Hepatic stellate cell (primary cell): ENCODE measurements at regions not wholly inside any gene's neighbourhood (a gene's known extent, or its start where the extent isn't known, plus 50 kb on each side); places are given as distances from the start of the nearest gene placed in this dataset.
"Not testable (repeated sequence)": the region's sequence is repeated elsewhere in the genome, so short reads cannot be mapped to it uniquely, and the experiment has no call there.

Source experiments
- DNase-seq: peaks from one replicate; pipeline ENCODE4 v3.0.0; 2011; ENCODE audit warnings: low spot score

DNA sequence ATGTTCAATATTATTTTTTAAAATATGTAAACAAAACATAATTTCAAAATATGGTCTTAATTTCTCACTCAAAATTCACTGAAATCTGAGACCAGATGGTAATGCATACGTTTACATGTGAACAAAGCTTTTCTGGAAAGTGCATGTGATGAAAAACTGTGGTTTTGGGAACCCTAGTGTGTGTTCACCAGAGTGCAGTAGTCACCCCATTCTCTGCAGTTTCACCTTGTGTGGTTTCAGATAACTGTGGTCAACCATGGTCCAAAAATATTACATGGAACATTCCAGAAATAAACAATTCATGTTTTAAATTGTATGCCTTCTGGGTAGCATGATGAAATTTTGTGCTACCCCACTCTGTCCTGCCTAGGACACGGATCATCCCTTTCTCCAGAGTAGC is 2021.9 kb downstream of the MRPL39 start:
- DNase-seq: no peak

DNA sequence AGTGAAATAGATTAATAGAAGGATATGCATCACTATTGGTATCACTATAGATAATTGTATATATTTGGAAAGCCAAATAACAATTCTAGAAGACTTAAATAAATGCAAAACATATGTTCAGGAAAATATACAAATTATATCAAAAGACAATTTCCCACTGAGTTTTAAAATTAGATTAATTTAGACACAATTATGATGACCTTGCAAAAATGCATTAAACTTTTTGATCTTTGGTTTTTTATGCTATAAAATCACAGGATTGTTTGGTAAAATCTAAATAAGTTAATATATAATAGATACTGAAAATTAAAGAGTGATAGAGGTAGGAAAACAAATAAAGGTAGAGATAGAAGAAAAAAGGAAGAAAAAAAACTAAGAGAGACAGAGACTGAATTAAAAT is 2027.7 kb downstream of the MRPL39 start:
- no peak for DNase-seq

DNA sequence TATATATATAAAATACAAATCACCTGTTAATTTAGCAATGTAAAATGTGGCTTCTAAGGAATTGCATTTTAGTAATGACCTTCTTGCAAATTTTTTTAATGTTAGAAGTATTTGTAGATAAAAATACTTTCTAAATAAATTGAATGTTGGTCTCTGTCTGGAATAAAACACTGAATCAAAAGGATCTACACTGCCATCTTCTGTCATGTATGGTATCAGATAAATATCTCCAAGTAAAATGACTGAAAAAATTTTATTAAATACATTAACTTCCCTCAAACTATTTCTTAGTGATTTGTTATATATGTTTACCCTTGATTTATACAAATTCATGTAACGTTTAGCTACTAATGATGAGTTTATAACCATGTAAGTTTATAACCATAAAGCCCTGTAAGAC is 2029.3 kb downstream of the MRPL39 start:
- no peak for DNase-seq

- DNase-seq: no peak
These were observed 2032.3 kb downstream of the MRPL39 start for GRCh38 chr21:23574932-23575331.

GRCh38 chr21:23548924-23549323 is 2058.4 kb downstream of the MRPL39 start:
- DNase-seq: not testable (repeated sequence)

DNA sequence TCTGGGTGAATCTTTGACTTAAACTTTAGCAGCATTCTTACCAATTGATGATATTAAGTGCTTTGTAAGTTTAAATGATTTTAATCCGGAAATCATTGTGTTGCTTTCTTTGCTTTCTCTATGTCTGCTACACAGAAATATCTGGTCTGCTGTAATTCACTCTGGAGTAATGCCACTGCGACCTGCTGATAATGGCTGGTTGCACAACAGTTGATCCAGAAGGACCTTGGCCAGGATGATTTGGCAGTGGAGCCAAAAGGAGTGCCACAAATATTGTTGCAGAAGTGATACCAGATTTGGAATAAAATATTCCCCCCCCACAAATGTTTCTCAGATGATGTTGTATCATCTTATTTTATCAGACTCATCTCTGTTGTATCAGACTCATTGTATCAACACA is 2063.9 kb downstream of the MRPL39 start:
- DNase-seq: no peak

DNA sequence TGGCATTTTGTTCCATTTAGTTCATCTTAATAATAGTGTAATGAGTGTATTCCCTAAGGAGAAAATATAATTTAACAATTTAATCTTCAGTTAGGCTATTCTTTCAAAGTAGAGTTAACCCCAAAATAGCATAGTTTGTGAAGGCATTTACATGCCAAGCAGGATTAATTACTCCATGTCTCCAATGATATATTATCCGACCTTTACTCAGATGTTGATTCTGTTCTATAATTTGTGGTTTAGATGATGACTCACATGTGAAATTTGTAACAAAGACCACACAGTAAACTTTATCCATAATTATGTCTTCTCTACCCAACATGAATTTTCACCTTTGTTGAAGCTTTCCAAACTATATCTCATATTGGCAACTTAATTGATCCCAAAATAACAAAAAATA is 2065.2 kb downstream of the MRPL39 start:
- no peak for DNase-seq

- no peak for DNase-seq
These were observed 2065.7 kb downstream of the MRPL39 start for GRCh38 chr21:23541571-23541970.

DNA sequence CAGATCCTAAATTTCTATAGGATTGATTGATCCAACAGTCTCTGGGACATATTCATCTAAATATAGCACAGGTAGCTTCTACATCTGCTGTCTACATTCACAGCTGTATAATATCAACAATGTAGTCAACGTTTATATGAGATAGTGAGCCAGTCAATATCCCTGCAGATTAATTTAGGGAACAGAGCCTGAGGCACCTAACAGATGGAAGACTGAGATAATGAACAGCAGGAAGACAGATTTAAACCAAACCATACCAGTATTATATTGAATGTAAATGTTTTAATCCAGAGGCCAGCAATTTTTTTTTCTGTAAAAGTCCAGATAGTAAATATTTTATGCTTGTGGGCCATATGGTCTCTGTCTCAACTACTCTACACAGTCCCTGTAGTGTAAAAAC is 2072.4 kb downstream of the MRPL39 start:
- DNase-seq: no peak

- no peak for DNase-seq
These were observed 2075.8 kb downstream of the MRPL39 start for GRCh38 chr21:23531444-23531843.

- DNase-seq: no peak
These were observed 2082.6 kb downstream of the MRPL39 start for GRCh38 chr21:23524685-23525084.

DNA sequence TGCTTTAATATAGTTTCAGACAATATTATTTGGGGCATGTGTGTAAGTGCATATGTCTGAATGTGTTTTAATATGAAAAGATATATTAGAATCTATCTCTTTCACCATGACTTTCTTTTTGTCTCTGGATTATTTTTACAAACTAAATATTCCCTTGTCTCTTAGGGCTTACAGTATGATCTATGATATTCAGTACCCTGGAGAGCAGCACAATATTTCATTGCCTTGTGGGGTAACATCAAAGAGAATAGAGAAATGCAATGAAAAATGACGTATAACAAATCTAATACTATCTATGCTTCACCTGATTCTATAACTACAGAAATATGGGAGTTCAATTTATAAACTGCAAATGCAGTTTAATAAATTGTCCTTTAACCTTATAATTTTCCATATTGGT is 2084.5 kb downstream of the MRPL39 start:
- no peak for DNase-seq

DNA sequence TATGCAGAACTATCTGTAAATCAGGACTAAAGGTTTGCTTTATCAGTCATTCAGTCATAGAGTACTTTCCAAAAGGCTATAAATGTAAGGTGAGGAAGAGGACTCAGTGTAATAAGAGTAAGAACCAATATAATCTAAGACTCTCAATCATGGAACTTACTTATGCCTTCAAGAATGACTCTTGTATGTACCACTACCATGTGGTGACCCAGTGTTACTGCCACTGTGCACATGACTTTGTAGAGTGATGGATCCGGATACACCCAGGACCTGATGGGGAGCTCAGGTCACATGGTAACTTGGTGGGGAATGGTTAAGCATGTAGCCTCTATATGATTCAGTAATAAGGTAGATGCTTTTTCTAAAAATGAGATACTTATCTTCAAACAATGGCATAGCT is 2099.8 kb downstream of the MRPL39 start:
- DNase-seq: no peak

DNA sequence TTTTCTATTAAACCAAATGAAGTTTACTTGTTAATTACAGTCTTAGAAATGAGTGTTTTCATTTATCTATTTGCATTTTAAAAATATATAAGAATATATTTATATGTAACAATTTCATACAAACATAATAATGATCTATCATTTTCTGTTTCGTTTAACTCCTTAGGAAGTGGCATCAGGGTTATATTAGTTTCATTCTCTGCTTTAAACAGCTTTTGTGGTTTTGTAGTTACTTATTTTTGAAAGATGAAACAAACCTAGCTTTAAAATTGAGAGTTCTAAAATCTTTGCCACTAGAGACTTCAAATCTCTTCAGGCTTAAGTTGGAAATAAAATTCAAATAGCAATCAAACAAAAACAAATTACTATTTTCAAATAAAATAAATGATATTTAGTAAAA is 2110.6 kb downstream of the MRPL39 start:
- no peak for DNase-seq

DNA sequence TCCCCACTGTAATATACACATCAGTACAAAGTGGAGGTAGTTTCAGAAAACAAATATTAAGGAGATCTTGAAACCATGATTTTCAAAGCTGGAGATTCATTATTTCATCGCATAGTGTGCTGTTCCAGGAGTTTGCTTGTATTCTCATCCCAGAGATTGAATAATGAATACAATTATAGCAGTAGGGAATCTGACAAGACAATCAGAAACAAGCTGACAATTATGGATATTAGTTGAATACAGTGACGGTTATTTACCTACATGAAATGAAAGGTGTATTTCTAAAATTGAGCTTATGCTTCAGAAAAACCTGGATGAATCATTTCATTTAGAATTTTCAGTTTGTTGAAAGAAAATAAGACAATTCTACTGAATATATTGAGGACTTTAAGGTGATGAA is 2119.0 kb downstream of the MRPL39 start:
- no peak for DNase-seq

DNA sequence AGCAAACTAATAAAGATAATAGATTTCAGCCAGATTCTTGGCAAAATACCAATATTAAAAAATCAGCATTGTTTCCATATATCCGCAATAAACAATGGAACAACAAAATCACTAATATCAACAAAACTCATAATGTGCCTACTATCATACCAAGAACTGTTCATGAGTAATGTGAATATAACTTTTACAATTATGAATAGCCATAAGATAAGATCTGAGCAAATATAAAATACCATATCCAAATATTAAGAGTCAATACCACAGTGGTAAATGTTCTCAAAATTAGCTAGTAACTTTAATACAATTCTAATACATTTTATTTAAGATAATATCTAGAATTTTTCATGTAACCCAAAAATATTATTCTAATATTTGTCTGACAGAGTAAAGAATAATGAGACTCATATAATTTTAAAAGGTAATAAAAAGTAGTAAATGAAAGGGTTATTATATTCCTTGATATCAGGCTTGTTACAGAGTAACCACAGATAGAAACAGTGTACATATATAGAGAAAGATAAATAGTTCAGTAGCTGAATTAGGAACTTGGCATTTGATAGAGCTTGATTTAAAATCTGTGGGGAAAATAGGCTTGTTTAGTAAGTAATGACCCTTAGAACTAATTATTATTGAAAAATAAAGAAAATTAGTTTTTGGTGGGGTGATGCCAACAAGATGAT is 2126.6 kb downstream of the MRPL39 start:
- DNase-seq: no peak

DNA sequence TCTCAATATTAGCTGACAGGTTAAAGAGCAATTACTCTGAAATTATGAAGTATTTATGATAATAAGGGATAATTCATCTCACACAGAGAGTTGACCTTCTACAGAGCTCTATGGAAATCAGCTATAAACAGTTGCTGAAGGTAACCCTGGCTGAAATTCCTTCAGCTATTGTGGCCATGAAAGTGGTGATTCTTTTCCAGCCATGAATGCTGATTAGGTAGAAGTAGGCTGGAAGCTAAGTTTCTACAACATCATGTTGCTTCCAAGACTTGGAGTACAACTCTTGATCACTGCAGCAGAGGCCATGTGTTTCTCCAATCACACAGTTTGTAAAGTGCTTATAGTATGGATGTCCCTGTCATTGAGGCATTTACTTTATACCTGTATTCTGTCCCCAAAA is 2128.9 kb downstream of the MRPL39 start:
- DNase-seq: no peak

DNA sequence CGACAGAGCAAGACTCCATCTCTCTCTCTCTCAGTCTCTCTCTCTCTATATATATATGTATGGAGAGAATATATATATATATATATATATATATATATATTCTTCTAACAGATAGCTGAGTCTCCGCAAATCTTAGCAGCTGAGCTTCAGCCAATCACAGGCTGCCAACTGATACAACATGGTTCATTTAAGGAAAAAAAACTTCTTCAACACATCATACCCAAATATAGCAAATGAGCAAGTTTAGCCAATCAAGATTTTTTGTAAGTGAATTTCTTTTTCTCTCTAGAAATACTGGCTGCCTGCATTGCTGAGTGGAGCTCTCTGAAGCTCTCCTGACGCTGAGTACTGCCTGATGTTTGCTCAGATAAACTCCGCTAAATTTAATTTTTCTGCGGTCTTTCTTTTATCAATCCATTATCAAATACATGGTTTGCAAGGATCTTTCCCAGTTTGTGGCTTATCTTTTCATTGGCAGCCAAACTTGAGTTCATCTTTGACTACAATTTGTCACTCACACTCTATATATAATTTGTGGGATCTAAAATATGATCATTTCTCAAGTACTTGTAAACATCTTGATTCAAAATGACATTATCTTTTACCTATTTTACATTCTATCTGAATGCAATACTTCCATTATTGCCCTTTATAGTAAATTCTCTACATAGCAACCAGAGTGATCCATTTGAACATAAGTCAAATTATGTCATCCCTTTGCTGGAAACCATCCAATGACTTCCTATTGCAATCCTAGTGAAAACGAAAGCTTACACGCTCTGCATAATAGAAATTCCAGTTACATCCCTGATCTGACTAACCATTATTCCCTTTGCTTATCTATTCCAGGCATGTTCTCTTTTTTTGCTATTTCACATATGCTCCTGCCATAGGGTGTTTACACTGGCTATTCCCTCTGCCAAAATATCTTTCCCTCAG is 2131.7 kb downstream of the MRPL39 start:
- DNase-seq: no peak

DNA sequence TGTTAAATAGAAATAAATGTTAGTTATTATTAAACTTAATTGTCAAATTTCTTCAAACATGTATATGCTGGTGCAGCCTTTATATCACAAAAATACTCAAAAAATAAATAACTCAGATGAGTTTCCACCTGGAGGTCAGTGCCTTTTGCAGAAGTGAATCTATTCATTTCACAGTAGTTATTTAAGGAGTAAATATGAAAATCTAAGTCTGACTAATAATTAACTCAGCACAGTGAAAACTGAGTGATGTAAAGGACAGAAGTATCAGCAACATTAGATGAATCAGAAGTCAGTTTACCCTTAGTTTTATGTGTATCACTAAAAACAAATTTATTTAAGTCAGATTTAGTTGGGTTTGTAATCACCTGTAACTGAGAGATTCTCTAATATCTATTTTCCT is 2135.4 kb downstream of the MRPL39 start:
- no peak for DNase-seq

DNA sequence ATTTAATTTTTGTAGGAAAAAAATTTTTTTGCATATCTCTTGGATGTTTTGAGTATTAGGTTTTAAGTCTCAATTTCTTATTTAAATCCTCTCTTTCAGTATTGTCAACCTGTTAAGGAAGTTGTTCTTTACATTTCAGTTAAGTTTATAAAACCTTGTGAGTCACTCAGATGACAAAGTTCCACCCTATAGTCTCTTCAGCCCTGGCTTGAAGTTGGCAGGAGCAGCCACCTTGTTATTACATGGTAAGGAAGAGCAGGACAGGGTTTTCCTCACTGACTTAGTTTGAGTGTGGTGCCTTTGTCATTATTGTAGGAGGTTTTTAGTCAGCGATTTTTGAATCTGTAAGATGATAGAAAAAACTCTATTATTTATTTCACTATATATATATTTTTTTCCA is 2143.9 kb downstream of the MRPL39 start:
- no peak for DNase-seq

GRCh38 chr21:23455676-23456075 is 2151.6 kb downstream of the MRPL39 start:
- no peak for DNase-seq

DNA sequence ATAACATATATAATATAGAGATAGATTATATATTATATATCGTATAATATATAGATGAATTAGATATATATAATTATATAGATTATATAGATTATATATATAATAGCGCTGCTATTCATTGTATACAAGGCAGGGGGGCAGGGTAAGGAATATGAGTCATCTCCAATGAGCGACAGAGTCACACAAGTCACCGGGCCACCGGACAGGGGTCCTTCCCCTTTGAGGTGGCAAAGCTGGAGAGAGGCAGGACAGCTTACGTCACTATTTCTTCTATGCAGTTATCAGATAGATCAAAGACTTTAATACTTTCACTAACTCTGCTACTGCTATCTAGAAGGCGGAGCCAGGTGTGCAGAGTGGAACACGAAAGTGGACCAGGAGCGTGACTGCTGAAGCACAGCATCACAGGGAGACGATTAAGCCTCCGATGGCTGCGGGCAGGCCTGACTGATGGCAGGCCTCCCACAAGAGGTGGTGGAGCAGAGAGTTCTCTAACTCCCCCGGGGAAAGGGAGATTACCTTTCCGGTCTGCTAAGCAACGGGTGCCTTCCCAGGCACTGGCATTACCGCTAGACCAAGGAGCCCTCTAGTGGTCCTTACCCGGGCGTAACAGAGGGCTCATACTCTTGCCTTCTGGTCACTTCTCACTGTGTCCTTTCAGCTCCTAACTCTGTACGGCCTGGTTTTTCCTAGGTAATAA is 2154.7 kb downstream of the MRPL39 start:
- no peak for DNase-seq

DNA sequence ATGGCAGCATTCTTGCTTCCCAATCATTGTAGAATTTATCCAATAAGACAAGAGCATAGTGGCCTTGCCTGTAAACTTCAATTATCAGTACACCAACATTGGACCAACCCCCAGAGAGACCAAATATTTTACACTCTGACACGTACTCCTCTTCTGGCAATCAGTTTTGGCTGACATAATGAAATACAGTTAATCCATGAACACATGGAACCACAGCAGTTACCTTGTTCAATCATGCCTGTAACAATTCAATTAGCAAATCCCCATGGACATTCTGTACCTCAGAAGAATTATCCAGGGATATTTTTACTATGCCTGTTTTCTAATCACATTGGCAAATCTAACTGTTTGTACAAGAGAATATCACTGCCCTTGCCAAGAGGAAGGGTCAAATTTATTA is 2162.0 kb downstream of the MRPL39 start:
- no peak for DNase-seq
